Ishikawa (cell line): ENCODE measurements at regions not wholly inside any gene's neighbourhood (a gene's known extent, or its start where the extent isn't known, plus 50 kb on each side); places are given as distances from the start of the nearest gene placed in this dataset.

Experiments used
- CEBPB ChIP-seq: IDR thresholded peaks from 2 replicates; pipeline ENCODE4 v1.6.1; 2012
- CREB1 ChIP-seq: IDR thresholded peaks from 2 replicates; pipeline ENCODE4 v1.6.1; 2012; ENCODE audit warnings: low read depth
- EGR1 ChIP-seq: IDR thresholded peaks from 2 replicates; pipeline ENCODE4 v1.6.1; 2012
- EP300 ChIP-seq: IDR thresholded peaks from 2 replicates; pipeline ENCODE4 v1.6.1; 2012; ENCODE audit warnings: borderline replicate concordance
- FOXM1 ChIP-seq: IDR thresholded peaks from 2 replicates; pipeline ENCODE4 v1.6.1; 2012; ENCODE audit warnings: low read depth, borderline replicate concordance
- NFIC ChIP-seq: IDR thresholded peaks from 2 replicates; pipeline ENCODE4 v1.6.1; 2012
- RAD21 ChIP-seq: IDR thresholded peaks from 2 replicates; pipeline ENCODE4 v1.6.1; 2012; ENCODE audit warnings: low read depth
- TAF1 ChIP-seq: IDR thresholded peaks from 2 replicates; pipeline ENCODE4 v1.6.1; 2012; ENCODE audit warnings: low read depth, mild to moderate bottlenecking
- TCF12 ChIP-seq: IDR thresholded peaks from 2 replicates; pipeline ENCODE4 v1.6.1; 2012; ENCODE audit warnings: low read depth
- TEAD4 ChIP-seq: IDR thresholded peaks from 2 replicates; pipeline ENCODE4 v1.6.1; 2012
- YY1 ChIP-seq: IDR thresholded peaks from 2 replicates; pipeline ENCODE4 v1.6.1; 2012; ENCODE audit warnings: low read depth
- ZBTB7A ChIP-seq: IDR thresholded peaks from 2 replicates; pipeline ENCODE4 v1.6.1; 2012; ENCODE audit warnings: low read depth
- TF ChIP-seq, protein P1 (sequence below): IDR thresholded peaks from 2 replicates; pipeline ENCODE4 v1.6.1; 2012
- TF ChIP-seq, protein P2 (sequence below): IDR thresholded peaks from 2 replicates; pipeline ENCODE4 v1.6.1; 2012
- TF ChIP-seq, protein P3 (sequence below): IDR thresholded peaks from 2 replicates; pipeline ENCODE4 v1.6.1; 2012; ENCODE audit warnings: low read depth, mild to moderate bottlenecking

DNA sequence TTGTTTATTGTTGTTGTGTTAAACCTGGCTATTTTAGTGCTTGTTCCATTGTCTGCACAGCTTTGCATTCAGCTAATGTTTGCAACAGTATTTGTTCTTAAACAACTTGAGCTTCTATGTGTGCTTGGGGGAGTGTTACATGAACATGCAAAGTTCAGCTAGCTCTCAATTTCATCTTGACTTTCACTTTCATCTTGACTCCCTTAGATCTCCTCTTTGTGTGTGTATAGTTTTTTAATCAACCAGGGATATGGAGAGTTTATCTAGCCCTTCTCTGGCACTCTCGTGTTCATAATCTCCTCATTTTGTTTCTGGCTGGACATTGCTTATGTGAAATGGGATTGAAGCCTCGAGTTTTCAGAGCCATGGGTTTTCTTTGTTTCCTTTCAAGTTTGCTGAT, 212.4 kb upstream of the ZBTB20 start:
- no peak for TF ChIP-seq EP300
- TF ChIP-seq ZBTB7A, result no peak
- no peak for TF ChIP-seq TEAD4
- TF ChIP-seq CEBPB, result no peak
- TF ChIP-seq CREB1, result no peak
- TF ChIP-seq EGR1, result no peak
- TF ChIP-seq, protein P1, sequence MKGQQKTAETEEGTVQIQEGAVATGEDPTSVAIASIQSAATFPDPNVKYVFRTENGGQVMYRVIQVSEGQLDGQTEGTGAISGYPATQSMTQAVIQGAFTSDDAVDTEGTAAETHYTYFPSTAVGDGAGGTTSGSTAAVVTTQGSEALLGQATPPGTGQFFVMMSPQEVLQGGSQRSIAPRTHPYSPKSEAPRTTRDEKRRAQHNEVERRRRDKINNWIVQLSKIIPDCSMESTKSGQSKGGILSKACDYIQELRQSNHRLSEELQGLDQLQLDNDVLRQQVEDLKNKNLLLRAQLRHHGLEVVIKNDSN, result no peak
- TF ChIP-seq, protein P2, sequence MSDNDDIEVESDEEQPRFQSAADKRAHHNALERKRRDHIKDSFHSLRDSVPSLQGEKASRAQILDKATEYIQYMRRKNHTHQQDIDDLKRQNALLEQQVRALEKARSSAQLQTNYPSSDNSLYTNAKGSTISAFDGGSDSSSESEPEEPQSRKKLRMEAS, result no peak

DNA sequence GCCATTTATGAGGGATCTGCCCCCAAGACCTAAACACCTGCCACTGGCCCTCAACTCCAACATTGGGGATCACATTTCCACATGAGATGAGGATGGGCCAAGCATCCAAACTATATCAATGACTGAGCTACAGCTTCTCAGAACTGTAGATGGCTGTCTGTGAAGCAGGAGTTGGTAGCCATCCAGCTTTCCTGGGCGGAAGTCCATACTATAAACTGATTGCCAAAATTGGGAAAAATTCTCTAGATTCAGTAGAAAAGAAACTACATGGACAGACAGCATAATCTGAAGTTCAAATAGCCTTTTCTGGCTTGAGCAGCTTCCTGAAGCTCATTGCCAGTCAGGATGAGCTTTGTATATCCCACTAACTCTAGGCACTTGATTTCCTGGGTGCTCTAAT, 214.7 kb upstream of the ZBTB20 start:
- TF ChIP-seq, protein P2, result no peak
- TF ChIP-seq YY1, result no peak
- no peak for TF ChIP-seq CREB1
- TF ChIP-seq FOXM1, result no peak
- TF ChIP-seq, protein P3, sequence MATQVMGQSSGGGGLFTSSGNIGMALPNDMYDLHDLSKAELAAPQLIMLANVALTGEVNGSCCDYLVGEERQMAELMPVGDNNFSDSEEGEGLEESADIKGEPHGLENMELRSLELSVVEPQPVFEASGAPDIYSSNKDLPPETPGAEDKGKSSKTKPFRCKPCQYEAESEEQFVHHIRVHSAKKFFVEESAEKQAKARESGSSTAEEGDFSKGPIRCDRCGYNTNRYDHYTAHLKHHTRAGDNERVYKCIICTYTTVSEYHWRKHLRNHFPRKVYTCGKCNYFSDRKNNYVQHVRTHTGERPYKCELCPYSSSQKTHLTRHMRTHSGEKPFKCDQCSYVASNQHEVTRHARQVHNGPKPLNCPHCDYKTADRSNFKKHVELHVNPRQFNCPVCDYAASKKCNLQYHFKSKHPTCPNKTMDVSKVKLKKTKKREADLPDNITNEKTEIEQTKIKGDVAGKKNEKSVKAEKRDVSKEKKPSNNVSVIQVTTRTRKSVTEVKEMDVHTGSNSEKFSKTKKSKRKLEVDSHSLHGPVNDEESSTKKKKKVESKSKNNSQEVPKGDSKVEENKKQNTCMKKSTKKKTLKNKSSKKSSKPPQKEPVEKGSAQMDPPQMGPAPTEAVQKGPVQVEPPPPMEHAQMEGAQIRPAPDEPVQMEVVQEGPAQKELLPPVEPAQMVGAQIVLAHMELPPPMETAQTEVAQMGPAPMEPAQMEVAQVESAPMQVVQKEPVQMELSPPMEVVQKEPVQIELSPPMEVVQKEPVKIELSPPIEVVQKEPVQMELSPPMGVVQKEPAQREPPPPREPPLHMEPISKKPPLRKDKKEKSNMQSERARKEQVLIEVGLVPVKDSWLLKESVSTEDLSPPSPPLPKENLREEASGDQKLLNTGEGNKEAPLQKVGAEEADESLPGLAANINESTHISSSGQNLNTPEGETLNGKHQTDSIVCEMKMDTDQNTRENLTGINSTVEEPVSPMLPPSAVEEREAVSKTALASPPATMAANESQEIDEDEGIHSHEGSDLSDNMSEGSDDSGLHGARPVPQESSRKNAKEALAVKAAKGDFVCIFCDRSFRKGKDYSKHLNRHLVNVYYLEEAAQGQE, result no peak
- TF ChIP-seq RAD21, result no peak
- TF ChIP-seq TAF1, result no peak
- no peak for TF ChIP-seq CEBPB
- TF ChIP-seq NFIC, result no peak
- TF ChIP-seq TEAD4, result no peak
- no peak for TF ChIP-seq ZBTB7A
- no peak for TF ChIP-seq EP300

DNA sequence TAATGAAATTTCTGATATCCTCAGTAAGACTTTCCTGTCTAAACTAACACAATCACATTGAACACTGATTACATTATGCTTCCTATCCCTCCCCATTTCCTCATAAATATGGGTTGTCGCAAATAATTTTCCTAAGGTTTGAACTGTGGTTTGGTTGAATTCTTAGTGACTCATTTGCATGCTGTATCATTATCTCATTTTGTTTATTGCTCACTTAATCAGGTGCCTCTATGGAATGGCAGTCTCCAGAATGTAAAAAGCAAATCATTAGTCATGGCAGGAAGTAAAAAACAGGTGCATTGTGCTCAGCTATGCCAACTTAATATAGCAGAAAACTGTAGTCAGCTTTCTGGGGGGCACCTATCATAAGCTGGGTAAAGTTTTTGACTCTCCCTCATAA, 216.0 kb upstream of the ZBTB20 start:
- TF ChIP-seq EP300, result no peak
- TF ChIP-seq YY1, result no peak
- no peak for TF ChIP-seq TAF1
- TF ChIP-seq NFIC, result no peak
- no peak for TF ChIP-seq ZBTB7A
- TF ChIP-seq, protein P2, result no peak
- TF ChIP-seq EGR1, result no peak
- no peak for TF ChIP-seq CEBPB
- TF ChIP-seq, protein P1, result no peak
- no peak for TF ChIP-seq CREB1
- no peak for TF ChIP-seq RAD21
- no peak for TF ChIP-seq TCF12
- TF ChIP-seq, protein P3, result no peak
- no peak for TF ChIP-seq TEAD4
- TF ChIP-seq FOXM1, result no peak

DNA sequence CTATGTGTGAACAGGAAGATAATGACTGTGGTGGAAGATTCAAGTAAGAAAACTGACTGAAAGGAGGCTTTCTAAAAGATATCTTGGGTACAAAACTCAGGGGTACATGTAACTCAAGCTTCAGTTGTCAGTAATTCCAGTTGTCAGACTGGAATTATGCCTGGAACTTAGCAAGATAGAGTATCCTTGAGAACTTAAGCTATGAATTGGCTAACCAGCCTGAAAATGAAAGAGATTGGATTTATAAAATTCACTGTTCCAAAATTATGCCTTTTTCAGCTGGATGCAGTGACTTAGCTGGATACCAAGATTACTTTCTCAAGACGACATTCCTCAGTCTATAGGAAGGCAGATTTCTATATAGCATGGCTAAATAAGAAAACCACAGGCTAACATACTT, 221.9 kb upstream of the ZBTB20 start:
- TF ChIP-seq YY1, result no peak
- no peak for TF ChIP-seq TCF12
- TF ChIP-seq EP300, result no peak
- no peak for TF ChIP-seq EGR1
- TF ChIP-seq CREB1, result no peak
- TF ChIP-seq, protein P3, result no peak
- TF ChIP-seq, protein P2, result no peak
- no peak for TF ChIP-seq FOXM1

DNA sequence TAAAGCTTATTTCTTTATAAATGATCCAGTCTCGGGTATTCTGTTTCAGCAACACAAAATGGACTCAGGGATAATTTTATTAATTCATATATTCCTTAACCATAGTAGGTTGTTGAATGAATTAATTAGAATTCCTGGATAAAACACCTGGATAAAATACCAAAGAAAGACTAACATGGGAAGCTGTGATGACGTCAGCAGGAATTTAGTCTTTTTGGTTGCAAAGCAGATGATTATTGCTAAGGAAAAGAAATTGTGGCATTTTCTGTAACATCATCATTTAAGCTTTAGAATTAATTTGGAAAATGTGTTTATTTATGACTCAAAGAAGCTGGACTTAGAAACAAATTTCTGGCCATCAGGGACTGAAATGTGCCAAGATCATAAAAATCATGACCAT, 228.3 kb upstream of the ZBTB20 start:
- TF ChIP-seq CEBPB (no peak), YY1 (no peak), FOXM1 (no peak), EP300 (no peak), TEAD4 (no peak), RAD21 (no peak)
- TF ChIP-seq, protein P3, result no peak
